Esophagus squamous epithelium (tissue), 4 donors: ENCODE measurements at regions not wholly inside any gene's neighbourhood (a gene's known extent, or its start where the extent isn't known, plus 50 kb on each side); places are given as distances from the start of the nearest gene placed in this dataset.

Source experiments
- POLR2A ChIP-seq, 4 donors: fragments of 450-650 bp; IDR thresholded peaks; one replicate each; pipeline ENCODE4 v1.6.1; 2017; ENCODE audit warnings: antibody characterized with exemption in 4 of 4, mild to moderate bottlenecking in 4 of 4, moderate library complexity in 3 of 4
- TF ChIP-seq, protein P1 (sequence below), 6 experiments: fragments of 450-650 bp in 4 of 6; fragments of 200-600 bp in 2 of 6; sonication (generic) in 2 of 6; IDR thresholded peaks; one replicate each; pipeline ENCODE4 v1.5.1; 2016 to 2019; ENCODE audit warnings: antibody characterized with exemption in 6 of 6, mild to moderate bottlenecking in 4 of 6, moderate library complexity in 4 of 6

DNA sequence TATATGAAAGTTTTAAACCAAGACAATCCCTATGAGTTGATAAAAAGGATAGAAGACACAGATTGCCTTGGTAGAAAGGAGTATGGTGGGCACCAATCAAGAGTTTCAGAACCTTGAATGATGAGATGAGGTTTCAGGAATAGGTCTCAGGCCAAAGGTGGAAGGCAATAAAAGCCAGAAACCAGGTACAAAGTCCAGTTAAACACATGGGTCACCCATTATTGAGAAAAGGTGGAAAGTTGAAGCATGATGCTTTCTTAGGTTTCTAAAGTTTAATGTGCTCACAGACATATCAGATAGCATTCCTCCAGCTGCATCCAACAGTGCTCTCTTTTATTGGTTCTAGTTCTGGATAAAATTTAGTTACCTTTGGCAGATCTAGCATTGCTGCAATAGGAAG, 950.8 kb upstream of the SOX9 start:
- no peak for TF ChIP-seq POLR2A (IDR thresholded peaks at IDR 0.05)
- TF ChIP-seq, protein P1, sequence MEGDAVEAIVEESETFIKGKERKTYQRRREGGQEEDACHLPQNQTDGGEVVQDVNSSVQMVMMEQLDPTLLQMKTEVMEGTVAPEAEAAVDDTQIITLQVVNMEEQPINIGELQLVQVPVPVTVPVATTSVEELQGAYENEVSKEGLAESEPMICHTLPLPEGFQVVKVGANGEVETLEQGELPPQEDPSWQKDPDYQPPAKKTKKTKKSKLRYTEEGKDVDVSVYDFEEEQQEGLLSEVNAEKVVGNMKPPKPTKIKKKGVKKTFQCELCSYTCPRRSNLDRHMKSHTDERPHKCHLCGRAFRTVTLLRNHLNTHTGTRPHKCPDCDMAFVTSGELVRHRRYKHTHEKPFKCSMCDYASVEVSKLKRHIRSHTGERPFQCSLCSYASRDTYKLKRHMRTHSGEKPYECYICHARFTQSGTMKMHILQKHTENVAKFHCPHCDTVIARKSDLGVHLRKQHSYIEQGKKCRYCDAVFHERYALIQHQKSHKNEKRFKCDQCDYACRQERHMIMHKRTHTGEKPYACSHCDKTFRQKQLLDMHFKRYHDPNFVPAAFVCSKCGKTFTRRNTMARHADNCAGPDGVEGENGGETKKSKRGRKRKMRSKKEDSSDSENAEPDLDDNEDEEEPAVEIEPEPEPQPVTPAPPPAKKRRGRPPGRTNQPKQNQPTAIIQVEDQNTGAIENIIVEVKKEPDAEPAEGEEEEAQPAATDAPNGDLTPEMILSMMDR (IDR thresholded peaks at IDR 0.05), result no peak
